BE2C (cell line): ENCODE measurements at regions not wholly inside any gene's neighbourhood (a gene's known extent, or its start where the extent isn't known, plus 50 kb on each side); places are given as distances from the start of the nearest gene placed in this dataset.

Source experiments
- DNase-seq: peaks from one replicate; pipeline ENCODE4 v3.0.0-alpha.2; 2020
- H3K27me3 ChIP-seq: fragments of 250-450 bp; sonication (Bioruptor Pico); 2 replicates; pipeline ENCODE4 v1.5.1; 2020; ENCODE audit warnings: mild to moderate bottlenecking
- H3K36me3 ChIP-seq: fragments of 250-450 bp; sonication (Bioruptor Pico); 2 replicates; pipeline ENCODE4 v1.5.1; 2020; ENCODE audit warnings: mild to moderate bottlenecking
- H3K4me1 ChIP-seq: fragments of 250-450 bp; sonication (Bioruptor Pico); 2 replicates; pipeline ENCODE4 v1.5.1; 2020
- H3K4me3 ChIP-seq: 2 replicates; pipeline ENCODE4 v1.5.1; 2011; ENCODE audit warnings: low read depth, low read length
- H3K9me3 ChIP-seq: fragments of 250-450 bp; sonication (Bioruptor Pico); 2 replicates; pipeline ENCODE4 v1.5.1; 2020
- CTCF ChIP-seq: IDR thresholded peaks from 2 replicates; pipeline ENCODE4 v1.5.1; 2012; ENCODE audit warnings: mild to moderate bottlenecking, low read depth, low read length

- Histone ChIP-seq H3K4me3 (no peak overlapping the region), H3K4me1 (no peaks in the 10 kb centered on the region; the same call in 1 of the 2 replicates), H3K9me3 (peaks cover 3% of the 10 kb centered on the region), H3K27me3 (no peaks in the 10 kb centered on the region), H3K36me3 (no peaks in the 10 kb centered on the region)
- no peak for TF ChIP-seq CTCF
- DNase-seq: no peak
These were observed 52.9 kb upstream of the HPCAL1 start for GRCh38 chr2:10249798-10250197.

- Histone ChIP-seq H3K27me3 (no peaks in the 10 kb centered on the region), H3K9me3 (peaks cover 3% of the 10 kb centered on the region), H3K36me3 (no peaks in the 10 kb centered on the region), H3K4me3 (no peak overlapping the region), H3K4me1 (no peaks in the 10 kb centered on the region; the same call in 1 of the 2 replicates)
- no peak for TF ChIP-seq CTCF
- DNase-seq: no peak
These were observed 50.5 kb upstream of the HPCAL1 start for GRCh38 chr2:10252224-10252623.

- no peak for TF ChIP-seq CTCF
- Histone ChIP-seq H3K36me3 (no peaks in the 10 kb centered on the region), H3K9me3 (peaks cover 3% of the 10 kb centered on the region), H3K4me1 (no peaks in the 10 kb centered on the region; the same call in 1 of the 2 replicates), H3K27me3 (no peaks in the 10 kb centered on the region), H3K4me3 (no peak overlapping the region)
- DNase-seq: no peak
These were observed 50.0 kb upstream of the HPCAL1 start for GRCh38 chr2:10252661-10253060.
